ENCODE measurements at regions not wholly inside any gene's neighbourhood (a gene's known extent, or its start where the extent isn't known, plus 50 kb on each side); places are given as distances from the start of the nearest gene placed in this dataset.

DNA sequence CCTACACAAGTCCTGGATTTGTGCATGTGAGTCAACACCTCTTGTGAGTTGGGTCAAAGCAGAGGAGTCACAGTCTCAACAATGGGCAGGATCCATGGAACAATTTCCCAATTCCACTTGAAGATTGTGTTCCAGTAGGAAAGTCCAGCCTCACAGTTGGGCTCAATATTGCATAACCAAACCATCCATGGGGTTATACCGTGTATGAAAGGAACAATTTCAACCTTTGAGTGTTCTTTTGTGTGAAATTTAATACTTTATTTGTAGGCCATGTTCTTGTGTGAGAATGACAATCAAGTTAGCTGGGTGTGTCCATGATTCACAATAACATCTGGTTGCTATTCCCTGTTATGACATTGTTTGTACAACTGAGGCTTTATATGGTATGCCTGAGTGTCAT lies 1182.9 kb upstream of the AMELY start:
- Histone ChIP-seq H4K20me1 (ENCODE audit: insufficient read depth, low read length) (no peaks in the 10 kb centered on the region), H2AFZ (ENCODE audit: low read depth, low read length) (no peak overlapping the region), H3K36me3 (replicated peaks; ENCODE audit: low read depth, low read length) (no peaks in the 10 kb centered on the region), H3K4me2 (ENCODE audit: low read length) (no peak overlapping the region), H3K27me3 (ENCODE audit: low read depth, low read length) (no peaks in the 10 kb centered on the region), H3K9ac (ENCODE audit: low read length) (no peak overlapping the region), H3K27ac (ENCODE audit: low read length) (no peak overlapping the region), H3K4me1 (ENCODE audit: low read length) (no peaks in the 10 kb centered on the region), H3K4me3 (ENCODE audit: low read length) (no peak overlapping the region), H3K79me2 (ENCODE audit: low read length) (no peaks in the 10 kb centered on the region), H3K9me3 (ENCODE audit: insufficient read depth, low read length) (no peaks in the 10 kb centered on the region)
- TF ChIP-seq, protein P1, sequence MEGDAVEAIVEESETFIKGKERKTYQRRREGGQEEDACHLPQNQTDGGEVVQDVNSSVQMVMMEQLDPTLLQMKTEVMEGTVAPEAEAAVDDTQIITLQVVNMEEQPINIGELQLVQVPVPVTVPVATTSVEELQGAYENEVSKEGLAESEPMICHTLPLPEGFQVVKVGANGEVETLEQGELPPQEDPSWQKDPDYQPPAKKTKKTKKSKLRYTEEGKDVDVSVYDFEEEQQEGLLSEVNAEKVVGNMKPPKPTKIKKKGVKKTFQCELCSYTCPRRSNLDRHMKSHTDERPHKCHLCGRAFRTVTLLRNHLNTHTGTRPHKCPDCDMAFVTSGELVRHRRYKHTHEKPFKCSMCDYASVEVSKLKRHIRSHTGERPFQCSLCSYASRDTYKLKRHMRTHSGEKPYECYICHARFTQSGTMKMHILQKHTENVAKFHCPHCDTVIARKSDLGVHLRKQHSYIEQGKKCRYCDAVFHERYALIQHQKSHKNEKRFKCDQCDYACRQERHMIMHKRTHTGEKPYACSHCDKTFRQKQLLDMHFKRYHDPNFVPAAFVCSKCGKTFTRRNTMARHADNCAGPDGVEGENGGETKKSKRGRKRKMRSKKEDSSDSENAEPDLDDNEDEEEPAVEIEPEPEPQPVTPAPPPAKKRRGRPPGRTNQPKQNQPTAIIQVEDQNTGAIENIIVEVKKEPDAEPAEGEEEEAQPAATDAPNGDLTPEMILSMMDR (IDR thresholded peaks at IDR 0.05; ENCODE audit: low read depth, low read length): no peak
- TF ChIP-seq EZH2phosphoT487 (IDR thresholded peaks at IDR 0.05; ENCODE audit: low read depth): no peak

DNA sequence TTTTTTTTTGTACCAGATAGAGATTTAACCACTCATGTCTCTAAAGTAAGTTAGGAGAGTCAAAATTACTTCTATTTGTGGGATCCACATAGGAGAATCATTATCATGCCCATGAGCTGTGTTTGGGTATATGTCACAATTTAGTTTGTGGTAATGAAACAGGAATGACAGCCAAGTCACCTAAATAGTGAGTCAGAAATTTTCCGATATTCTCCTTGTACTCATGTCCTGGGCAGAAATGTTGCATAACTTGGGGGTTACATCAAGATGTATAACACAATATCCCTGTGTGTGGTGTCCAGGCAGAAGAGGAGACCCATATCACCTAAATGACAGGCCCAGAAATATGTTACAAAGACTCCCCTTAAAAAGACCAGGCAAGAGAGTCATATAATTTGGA lies 1181.4 kb upstream of the AMELY start:
- Histone ChIP-seq H3K9me3 (ENCODE audit: insufficient read depth, low read length) (no peaks in the 10 kb centered on the region), H3K27me3 (ENCODE audit: low read depth, low read length) (no peaks in the 10 kb centered on the region), H3K4me3 (ENCODE audit: low read length) (no peak overlapping the region), H4K20me1 (ENCODE audit: insufficient read depth, low read length) (no peaks in the 10 kb centered on the region), H3K9ac (ENCODE audit: low read length) (no peak overlapping the region), H3K4me1 (ENCODE audit: low read length) (no peaks in the 10 kb centered on the region), H3K4me2 (ENCODE audit: low read length) (no peak overlapping the region), H3K27ac (ENCODE audit: low read length) (no peak overlapping the region), H2AFZ (ENCODE audit: low read depth, low read length) (no peak overlapping the region), H3K79me2 (ENCODE audit: low read length) (no peaks in the 10 kb centered on the region), H3K36me3 (replicated peaks; ENCODE audit: low read depth, low read length) (no peaks in the 10 kb centered on the region)
- TF ChIP-seq, protein P1 (IDR thresholded peaks at IDR 0.05; ENCODE audit: low read depth, low read length): no peak
- no peak for TF ChIP-seq EZH2phosphoT487 (IDR thresholded peaks at IDR 0.05; ENCODE audit: low read depth)

DNA sequence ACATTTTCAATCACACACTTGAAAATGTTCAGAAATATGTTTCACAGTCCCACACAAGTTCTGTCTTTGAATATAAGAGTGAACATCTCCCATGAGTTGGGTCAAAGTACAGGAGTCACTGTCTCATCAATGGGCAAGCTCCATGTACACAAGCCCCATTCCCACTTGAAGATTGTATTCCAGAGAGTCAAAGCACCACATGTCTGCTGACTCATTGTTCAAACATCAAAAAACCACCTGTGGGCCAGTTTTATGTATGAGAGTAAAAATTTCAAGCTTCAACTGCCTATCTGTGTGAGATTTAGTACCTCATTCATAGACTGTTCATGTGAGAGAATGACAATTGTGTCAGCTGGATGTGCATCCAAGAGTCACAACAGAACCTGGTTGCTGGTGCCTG lies 1174.4 kb upstream of the AMELY start:
- Histone ChIP-seq H2AFZ (ENCODE audit: low read depth, low read length) (no peak overlapping the region), H3K4me3 (ENCODE audit: low read length) (no peak overlapping the region), H3K27me3 (ENCODE audit: low read depth, low read length) (no peaks in the 10 kb centered on the region), H3K79me2 (ENCODE audit: low read length) (no peaks in the 10 kb centered on the region), H4K20me1 (ENCODE audit: insufficient read depth, low read length) (no peaks in the 10 kb centered on the region), H3K36me3 (replicated peaks; ENCODE audit: low read depth, low read length) (no peaks in the 10 kb centered on the region), H3K4me2 (ENCODE audit: low read length) (no peak overlapping the region), H3K27ac (ENCODE audit: low read length) (no peak overlapping the region), H3K9ac (ENCODE audit: low read length) (no peak overlapping the region), H3K4me1 (ENCODE audit: low read length) (no peaks in the 10 kb centered on the region), H3K9me3 (ENCODE audit: insufficient read depth, low read length) (no peaks in the 10 kb centered on the region)
- TF ChIP-seq, protein P1 (IDR thresholded peaks at IDR 0.05; ENCODE audit: low read depth, low read length): no peak
- TF ChIP-seq EZH2phosphoT487 (IDR thresholded peaks at IDR 0.05; ENCODE audit: low read depth): no peak

DNA sequence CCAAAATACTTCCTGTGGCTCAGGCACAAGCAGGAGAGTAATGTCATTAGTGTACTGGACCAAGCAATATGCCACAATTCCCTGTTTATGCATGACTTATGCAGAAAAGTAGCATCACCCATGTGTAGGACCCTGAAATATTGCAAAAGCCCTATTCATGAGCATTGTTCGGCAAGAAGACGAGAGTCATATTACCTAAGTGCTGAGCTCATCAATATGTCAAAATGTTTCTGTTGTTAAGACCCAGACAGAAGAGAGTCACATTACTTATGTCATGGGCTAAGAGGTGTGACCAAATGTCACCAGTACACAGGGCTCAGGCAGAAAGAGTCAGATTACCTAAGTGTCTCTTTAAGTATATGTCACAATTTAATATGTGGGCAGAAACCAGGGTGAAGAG lies 1172.6 kb upstream of the AMELY start:
- Histone ChIP-seq H3K4me2 (ENCODE audit: low read length) (no peak overlapping the region), H2AFZ (ENCODE audit: low read depth, low read length) (no peak overlapping the region), H3K4me3 (ENCODE audit: low read length) (no peak overlapping the region), H3K27me3 (ENCODE audit: low read depth, low read length) (no peaks in the 10 kb centered on the region), H4K20me1 (ENCODE audit: insufficient read depth, low read length) (no peaks in the 10 kb centered on the region), H3K4me1 (ENCODE audit: low read length) (no peaks in the 10 kb centered on the region), H3K36me3 (replicated peaks; ENCODE audit: low read depth, low read length) (no peaks in the 10 kb centered on the region), H3K9ac (ENCODE audit: low read length) (no peak overlapping the region), H3K79me2 (ENCODE audit: low read length) (no peaks in the 10 kb centered on the region), H3K27ac (ENCODE audit: low read length) (no peak overlapping the region), H3K9me3 (ENCODE audit: insufficient read depth, low read length) (no peaks in the 10 kb centered on the region)
- TF ChIP-seq, protein P1 (IDR thresholded peaks at IDR 0.05; ENCODE audit: low read depth, low read length): no peak
- TF ChIP-seq EZH2phosphoT487 (IDR thresholded peaks at IDR 0.05; ENCODE audit: low read depth): no peak

Measured in OCI-LY3 (cell line).